ENCODE measurements at regions not wholly inside any gene's neighbourhood (a gene's known extent, or its start where the extent isn't known, plus 50 kb on each side); places are given as distances from the start of the nearest gene placed in this dataset.

GRCh38 chr9:73893230-73893629 is 603.9 kb upstream of the RORB start:
- Histone ChIP-seq H4K20me1 (ENCODE audit: insufficient read depth, low read length) (no peaks in the 10 kb centered on the region), H3K27me3 (ENCODE audit: control insufficient read depth in 2 of 2, insufficient read depth in 2 of 2, low read length in 2 of 2) (no peaks in the 10 kb centered on the region), H2AFZ (ENCODE audit: insufficient read depth, low read depth, low read length, poor library complexity, severe bottlenecking) (no peak overlapping the region), H3K79me2 (ENCODE audit: insufficient read depth, low read length) (no peaks in the 10 kb centered on the region), H3K36me3 (replicated peaks in 1 of 2; ENCODE audit: control insufficient read depth in 1 of 2, insufficient read depth in 2 of 2, low read length in 2 of 2) (no peaks in the 10 kb centered on the region), H3K4me3 (replicated peaks in 1 of 3; ENCODE audit: low read depth in 2 of 3, low read length in 3 of 3) (no peak overlapping the region), H3K27ac (ENCODE audit: low read depth in 1 of 2, low read length in 2 of 2) (no peak overlapping the region), H3K9ac (ENCODE audit: insufficient read depth, low read length, poor library complexity, severe bottlenecking) (no peak overlapping the region), H3K9me3 (replicated peaks in 1 of 2; ENCODE audit: control insufficient read depth in 1 of 2, insufficient read depth in 1 of 2, low read length in 2 of 2) (no peaks in the 10 kb centered on the region), H3K4me2 (replicated peaks; ENCODE audit: extremely low read depth, low read length, poor library complexity, severe bottlenecking) (no peak overlapping the region), H3K4me1 (ENCODE audit: control insufficient read depth in 1 of 2, insufficient read depth in 2 of 2, low read length in 2 of 2) (no peaks in the 10 kb centered on the region)
- intact Hi-C loops (cut with micrococcal nuclease) = no loop called here
- no peak overlapping the region for H3K4me3 Mint-ChIP-seq
- no peaks in the 10 kb centered on the region for H3K36me3 Mint-ChIP-seq
- no peak for DNase-seq
- peaks cover 0 to 3% (median 0%) of the 10 kb centered on the region in 7 donors for H3K9me3 Mint-ChIP-seq
- no peak for TF ChIP-seq CTCF (IDR thresholded peaks at IDR 0.05)
- no peak overlapping the region for H3K27ac Mint-ChIP-seq
- H3K4me1 Mint-ChIP-seq = no peaks in the 10 kb centered on the region
- H3K27me3 Mint-ChIP-seq (ENCODE audit: low read depth in 3 of 3) = no peaks in the 10 kb centered on the region

- Mint-ChIP-seq H3K9me3 (peaks cover 0 to 6% (median 0%) of the 10 kb centered on the region in 7 donors), H3K27me3 (ENCODE audit: low read depth in 3 of 3) (no peaks in the 10 kb centered on the region), H3K4me3 (no peak overlapping the region), H3K27ac (no peak overlapping the region), H3K36me3 (no peaks in the 10 kb centered on the region), H3K4me1 (no peaks in the 10 kb centered on the region)
- Histone ChIP-seq H3K36me3 (replicated peaks in 1 of 2; ENCODE audit: control insufficient read depth in 1 of 2, insufficient read depth in 2 of 2, low read length in 2 of 2) (no peaks in the 10 kb centered on the region), H3K4me2 (replicated peaks; ENCODE audit: extremely low read depth, low read length, poor library complexity, severe bottlenecking) (no peak overlapping the region), H4K20me1 (ENCODE audit: insufficient read depth, low read length) (no peaks in the 10 kb centered on the region), H3K27me3 (ENCODE audit: control insufficient read depth in 2 of 2, insufficient read depth in 2 of 2, low read length in 2 of 2) (no peaks in the 10 kb centered on the region), H2AFZ (ENCODE audit: insufficient read depth, low read depth, low read length, poor library complexity, severe bottlenecking) (no peak overlapping the region), H3K79me2 (ENCODE audit: insufficient read depth, low read length) (no peaks in the 10 kb centered on the region), H3K4me1 (ENCODE audit: control insufficient read depth in 1 of 2, insufficient read depth in 2 of 2, low read length in 2 of 2) (no peaks in the 10 kb centered on the region), H3K9ac (ENCODE audit: insufficient read depth, low read length, poor library complexity, severe bottlenecking) (no peak overlapping the region), H3K9me3 (replicated peaks in 1 of 2; ENCODE audit: control insufficient read depth in 1 of 2, insufficient read depth in 1 of 2, low read length in 2 of 2) (no peaks in the 10 kb centered on the region), H3K27ac (ENCODE audit: low read depth in 1 of 2, low read length in 2 of 2) (no peak overlapping the region), H3K4me3 (replicated peaks in 1 of 3; ENCODE audit: low read depth in 2 of 3, low read length in 3 of 3) (no peak overlapping the region)
- no CpG with 5 or more reads among the region's 2 CpGs for WGBS (ENCODE audit: insufficient coverage)
- intact Hi-C loops (cut with micrococcal nuclease) = no loop called here
- DNase-seq = no peak
- TF ChIP-seq CTCF (IDR thresholded peaks at IDR 0.05) = no peak
These were observed 601.1 kb upstream of the RORB start for GRCh38 chr9:73896061-73896460.

Measured in CD14-positive monocyte (primary cell).